Prostate gland (tissue), 2 donors: ENCODE measurements at regions not wholly inside any gene's neighbourhood (a gene's known extent, or its start where the extent isn't known, plus 50 kb on each side); places are given as distances from the start of the nearest gene placed in this dataset.
"Not testable (repeated sequence)": the region's sequence is repeated elsewhere in the genome, so short reads cannot be mapped to it uniquely, and the experiment has no call there.

Experiments
- CTCF ChIP-seq, 4 experiments: fragments of 200-600 bp in 2 of 4; fragments of 450-650 bp in 2 of 4; sonication (generic) in 2 of 4; IDR thresholded peaks; 1 replicate in 3 of 4; 2 replicates in 1 of 4; pipeline ENCODE4 v1.5.1; 2016 to 2019; ENCODE audit warnings: antibody characterized with exemption in 4 of 4, mild to moderate bottlenecking in 2 of 4, moderate library complexity in 2 of 4
- POLR2A ChIP-seq: fragments of 450-650 bp; IDR thresholded peaks from one replicate; pipeline ENCODE4 v1.6.1; 2016; ENCODE audit warnings: antibody characterized with exemption, mild to moderate bottlenecking
- POLR2AphosphoS5 ChIP-seq: sonication (generic); formaldehyde crosslinking; IDR thresholded peaks from one replicate; pipeline ENCODE4 v1.6.1; 2017; ENCODE audit warnings: antibody characterized with exemption

GRCh38 chr16:11420067-11420466 lies 74.8 kb downstream of the RMI2 start:
- TF ChIP-seq POLR2A; CTCF (IDR thresholded peaks at IDR 0.05); POLR2AphosphoS5: not testable (repeated sequence)
